A549 (cell line): ENCODE measurements at regions not wholly inside any gene's neighbourhood (a gene's known extent, or its start where the extent isn't known, plus 50 kb on each side); places are given as distances from the start of the nearest gene placed in this dataset.

Experiments
- ATAC-seq, 2 experiments: fragments of 200-7000 bp in 1 of 2; fragments of >200 bp in 1 of 2; cut with Nextera tagmentation in 1 of 2; cut with Tn5 transposase in 1 of 2; 3 replicates each; pipeline versions ENCODE4 v1.8.0 to v1.9.1; 2018 to 2020; ENCODE audit warnings: mild to moderate bottlenecking in 1 of 2, moderate library complexity in 1 of 2
- CTCF ChIA-PET: fragments of 300-600 bp; sonication (Branson Sonifier 250); formaldehyde crosslinking; extraction: SDS; loops from one replicate; lab custom pipeline; 2021; ENCODE audit warnings: antibody characterized with exemption, inconsistent platforms; lab: Yijun Ruan, JAX
- POLR2A ChIA-PET: fragments of 350-600 bp; formaldehyde crosslinking; extraction: SDS; loops from one replicate; lab custom pipeline; 2021; ENCODE audit warnings: antibody characterized with exemption, inconsistent platforms; lab: Yijun Ruan, JAX
- DNase-seq, 2 experiments: peaks; one replicate each; pipeline versions ENCODE4 v3.0.0 to v3.0.0-alpha.2; 2011 to 2016; ENCODE audit warnings: low read depth in 1 of 2, low spot score in 1 of 2
- FAIRE-seq: peaks from 2 replicates; lab custom pipeline; 2011; peaks lifted over from hg19 to GRCh38; lab: Jason Lieb, UNC
- H3K27ac ChIP-seq, 2 experiments: fragments of >200 bp; sonication (Bioruptor Twin); formaldehyde crosslinking; 3 replicates each; pipeline ENCODE4 v1.5.1; 2016 to 2017
- H3K4me1 ChIP-seq: fragments of >200 bp; sonication (Bioruptor Twin); formaldehyde crosslinking; 3 replicates; pipeline ENCODE4 v1.6.1; 2016
- H3K4me2 ChIP-seq: fragments of >200 bp; sonication (Bioruptor Twin); formaldehyde crosslinking; 3 replicates; pipeline ENCODE4 v1.6.1; 2016
- H3K4me3 ChIP-seq: fragments of >200 bp; sonication (Bioruptor Twin); formaldehyde crosslinking; 3 replicates; pipeline ENCODE4 v1.5.1; 2016
- H3K9me3 ChIP-seq: fragments of >200 bp; sonication (Bioruptor Twin); formaldehyde crosslinking; 3 replicates; pipeline ENCODE4 v1.6.1; 2016
- CBX8 ChIP-seq: fragments of 200-600 bp; sonication (generic); IDR thresholded peaks from 2 replicates; pipeline ENCODE4 v1.6.1; 2016
- CHD2 ChIP-seq: fragments of 150-350 bp; IDR thresholded peaks from 2 replicates; pipeline ENCODE4 v1.6.1; 2014; ENCODE audit warnings: low read length; ENCODE audit not compliant: partially characterized antibody
- CHD4 ChIP-seq: fragments of 200-600 bp; sonication (generic); IDR thresholded peaks from 2 replicates; pipeline ENCODE4 v1.6.1; 2016; ENCODE audit warnings: antibody characterized with exemption, mild to moderate bottlenecking, borderline replicate concordance
- JUNB ChIP-seq: fragments of >200 bp; sonication (Bioruptor Twin); formaldehyde crosslinking; IDR thresholded peaks from 2 replicates; pipeline ENCODE4 v1.6.1; 2016
- MAFK ChIP-seq: fragments of 450-650 bp; IDR thresholded peaks from 2 replicates; pipeline ENCODE4 v1.6.1; 2014; ENCODE audit not compliant: partially characterized antibody
- NFE2L2 ChIP-seq: fragments of 150-350 bp; conservative IDR thresholded peaks from 2 replicates; pipeline ENCODE4 v1.6.1; 2014; ENCODE audit warnings: low read length
- PHF8 ChIP-seq: fragments of 200-600 bp; sonication (generic); IDR thresholded peaks from 2 replicates; pipeline ENCODE4 v1.6.1; 2016; ENCODE audit warnings: low read depth, mild to moderate bottlenecking, antibody characterized with exemption, moderate library complexity, borderline replicate concordance
- POLR2A ChIP-seq: IDR thresholded peaks from 2 replicates; pipeline ENCODE4 v1.6.1; 2012; ENCODE audit warnings: mild to moderate bottlenecking, low read length
- RCOR1 ChIP-seq: fragments of 150-350 bp; IDR thresholded peaks from 2 replicates; pipeline ENCODE4 v1.6.1; 2014; ENCODE audit warnings: antibody characterized with exemption, low read length, low read depth
- ZC3H11A ChIP-seq: fragments of 450-650 bp; IDR thresholded peaks from 2 replicates; pipeline ENCODE4 v1.6.1; 2014; ENCODE audit warnings: antibody characterized with exemption, mild to moderate bottlenecking
- WGBS: methylation state at CpG from one replicate; pipeline ENCODE4 v1.1.6; 2017; ENCODE audit errors: missing lambda C conversion rate; 5-methylcytosine and 5-hydroxymethylcytosine counted together
- TF ChIP-seq, protein P1 (sequence below): fragments of 450-650 bp; IDR thresholded peaks from 2 replicates; pipeline ENCODE4 v1.6.1; 2014; ENCODE audit warnings: antibody characterized with exemption
- TF ChIP-seq, protein P2 (sequence below): fragments of 200-600 bp; sonication (generic); IDR thresholded peaks from 2 replicates; pipeline ENCODE4 v1.6.1; 2016; ENCODE audit warnings: antibody characterized with exemption, mild to moderate bottlenecking, moderate library complexity

DNA sequence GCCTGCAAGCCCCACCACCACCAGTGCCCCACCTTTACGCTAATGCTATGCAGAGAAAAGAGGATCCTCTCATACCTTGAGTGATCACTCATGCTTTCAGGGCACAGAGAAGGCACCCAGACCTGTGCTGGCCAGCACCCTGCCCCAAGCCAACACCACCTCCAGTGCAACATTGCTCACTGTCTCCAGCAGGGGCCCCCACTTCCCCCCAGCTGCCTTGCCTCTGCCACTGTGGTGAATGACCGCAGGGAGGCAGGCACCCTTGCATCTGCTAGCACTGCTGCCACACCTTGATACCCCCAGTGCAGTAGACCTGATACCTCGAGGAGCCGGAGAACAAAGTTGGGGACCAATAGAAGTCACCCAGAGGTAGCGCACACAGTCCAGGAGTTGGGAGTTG is 139.2 kb upstream of the PLN start:
- CTCF ChIA-PET: no interaction called here
- DNase-seq: no peak
- TF ChIP-seq, protein P1, sequence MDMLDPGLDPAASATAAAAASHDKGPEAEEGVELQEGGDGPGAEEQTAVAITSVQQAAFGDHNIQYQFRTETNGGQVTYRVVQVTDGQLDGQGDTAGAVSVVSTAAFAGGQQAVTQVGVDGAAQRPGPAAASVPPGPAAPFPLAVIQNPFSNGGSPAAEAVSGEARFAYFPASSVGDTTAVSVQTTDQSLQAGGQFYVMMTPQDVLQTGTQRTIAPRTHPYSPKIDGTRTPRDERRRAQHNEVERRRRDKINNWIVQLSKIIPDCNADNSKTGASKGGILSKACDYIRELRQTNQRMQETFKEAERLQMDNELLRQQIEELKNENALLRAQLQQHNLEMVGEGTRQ: no peak
- TF ChIP-seq JUNB: no peak
- Histone ChIP-seq H3K4me1 (no peaks in the 10 kb centered on the region), H3K4me2 (no peak overlapping the region), H3K27ac (no peak overlapping the region), H3K4me3 (no peak overlapping the region), H3K9me3 (no peaks in the 10 kb centered on the region)
- POLR2A ChIA-PET: no interaction called here
- no peak for ATAC-seq
- 57% methylated on average over 2 of the region's 5 CpGs for WGBS
- no peak for FAIRE-seq

DNA sequence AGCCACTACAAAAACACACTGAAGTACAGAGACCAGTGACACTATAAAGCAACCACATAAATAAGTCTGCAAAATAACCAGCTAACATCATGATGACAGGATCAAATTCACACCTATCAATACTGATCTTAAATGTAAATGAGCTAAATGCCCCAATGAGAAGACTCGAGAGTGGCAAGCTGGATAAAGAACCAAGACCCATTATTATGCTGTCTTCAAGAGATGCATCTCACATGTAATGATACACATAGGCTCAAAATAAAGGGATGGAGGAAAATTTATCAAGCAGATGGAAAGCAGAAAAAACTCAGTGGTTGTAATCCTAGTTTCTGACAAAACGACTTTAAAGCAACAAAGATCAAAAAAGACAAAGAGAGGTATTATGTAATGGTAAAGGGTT is 138.1 kb upstream of the PLN start:
- TF ChIP-seq MAFK: no peak
- TF ChIP-seq NFE2L2: no peak
- TF ChIP-seq, protein P2, sequence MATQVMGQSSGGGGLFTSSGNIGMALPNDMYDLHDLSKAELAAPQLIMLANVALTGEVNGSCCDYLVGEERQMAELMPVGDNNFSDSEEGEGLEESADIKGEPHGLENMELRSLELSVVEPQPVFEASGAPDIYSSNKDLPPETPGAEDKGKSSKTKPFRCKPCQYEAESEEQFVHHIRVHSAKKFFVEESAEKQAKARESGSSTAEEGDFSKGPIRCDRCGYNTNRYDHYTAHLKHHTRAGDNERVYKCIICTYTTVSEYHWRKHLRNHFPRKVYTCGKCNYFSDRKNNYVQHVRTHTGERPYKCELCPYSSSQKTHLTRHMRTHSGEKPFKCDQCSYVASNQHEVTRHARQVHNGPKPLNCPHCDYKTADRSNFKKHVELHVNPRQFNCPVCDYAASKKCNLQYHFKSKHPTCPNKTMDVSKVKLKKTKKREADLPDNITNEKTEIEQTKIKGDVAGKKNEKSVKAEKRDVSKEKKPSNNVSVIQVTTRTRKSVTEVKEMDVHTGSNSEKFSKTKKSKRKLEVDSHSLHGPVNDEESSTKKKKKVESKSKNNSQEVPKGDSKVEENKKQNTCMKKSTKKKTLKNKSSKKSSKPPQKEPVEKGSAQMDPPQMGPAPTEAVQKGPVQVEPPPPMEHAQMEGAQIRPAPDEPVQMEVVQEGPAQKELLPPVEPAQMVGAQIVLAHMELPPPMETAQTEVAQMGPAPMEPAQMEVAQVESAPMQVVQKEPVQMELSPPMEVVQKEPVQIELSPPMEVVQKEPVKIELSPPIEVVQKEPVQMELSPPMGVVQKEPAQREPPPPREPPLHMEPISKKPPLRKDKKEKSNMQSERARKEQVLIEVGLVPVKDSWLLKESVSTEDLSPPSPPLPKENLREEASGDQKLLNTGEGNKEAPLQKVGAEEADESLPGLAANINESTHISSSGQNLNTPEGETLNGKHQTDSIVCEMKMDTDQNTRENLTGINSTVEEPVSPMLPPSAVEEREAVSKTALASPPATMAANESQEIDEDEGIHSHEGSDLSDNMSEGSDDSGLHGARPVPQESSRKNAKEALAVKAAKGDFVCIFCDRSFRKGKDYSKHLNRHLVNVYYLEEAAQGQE: no peak
- no peak for TF ChIP-seq POLR2A
- no peak for TF ChIP-seq PHF8
- no peak for TF ChIP-seq CHD4
- TF ChIP-seq ZC3H11A: no peak
- TF ChIP-seq CHD2: no peak
- no peak for TF ChIP-seq RCOR1
- TF ChIP-seq CBX8: no peak
- ChIA-PET CTCF (interaction anchor here (0.7 kb wide), 1 partner anchor 737 kb away, joined by 4 read pairs; no protein-coding TSS in a partner anchor), POLR2A (no interaction called here)
- Histone ChIP-seq H3K4me1 (no peaks in the 10 kb centered on the region), H3K4me3 (no peak overlapping the region), H3K9me3 (no peaks in the 10 kb centered on the region), H3K27ac (no peak overlapping the region), H3K4me2 (no peak overlapping the region)
- ATAC-seq (no peak), DNase-seq (no peak), FAIRE-seq (no peak)
- 0% methylated on average over 2 of the region's 2 CpGs for WGBS
